K562 (cell line): ENCODE measurements at regions not wholly inside any gene's neighbourhood (a gene's known extent, or its start where the extent isn't known, plus 50 kb on each side); places are given as distances from the start of the nearest gene placed in this dataset.

Experiments used
- ATAC-seq: fragments of 200-7000 bp; cut with Tn5 transposase; 3 replicates; pipeline ENCODE4 v1.9.1; 2020; ENCODE audit warnings: moderate library complexity
- BruUV-seq: library from RNA; stranded (reverse); fragments of 400-500 nt; replicated peaks from 2 replicates; lab custom pipeline; 2021; lab: Mats Ljungman, UMichigan
- CTCF ChIA-PET: fragments of 300-600 bp; formaldehyde crosslinking; extraction: SDS; loops from one replicate; lab custom pipeline; 2021; ENCODE audit warnings: low intra/inter-chr PET ratio; lab: Yijun Ruan, JAX
- POLR2A ChIA-PET: fragments of 300-600, 350-650 bp; sonication (Branson Sonifier 250); formaldehyde crosslinking; extraction: SDS; loops from one replicate; lab custom pipeline; 2021; ENCODE audit warnings: antibody characterized with exemption, inconsistent platforms; lab: Yijun Ruan, JAX
- DNase-seq, 4 experiments: peaks; one replicate each; pipeline versions ENCODE4 v3.0.0 to v3.0.0-alpha.2; 2011 to 2018; ENCODE audit warnings: low spot score in 3 of 4, mixed read lengths in 3 of 4; ENCODE audit errors: extremely low read depth in 1 of 4
- FAIRE-seq: peaks from 2 replicates; lab custom pipeline; 2011; peaks lifted over from hg19 to GRCh38; lab: Jason Lieb, UNC
- H2AFZ ChIP-seq: 2 replicates; pipeline ENCODE4 v1.6.0; 2011; ENCODE audit warnings: low read depth, low read length, control low read depth, inconsistent platforms
- H3K27ac ChIP-seq: fragments of 200-600 bp; 3 replicates; pipeline ENCODE4 v1.8.0; 2011; ENCODE audit warnings: low read depth, mild to moderate bottlenecking, control low read depth, inconsistent platforms, low read length, moderate library complexity, mixed read lengths; ENCODE audit errors: extremely low read depth
- H3K27me3 ChIP-seq, 2 experiments: fragments of 300-600 bp in 1 of 2; 2 replicates in 1 of 2; 3 replicates in 1 of 2; pipeline versions ENCODE4 v1.6.0 to v1.8.0; 2011; ENCODE audit warnings: inconsistent platforms in 2 of 2, low read length in 2 of 2, mild to moderate bottlenecking in 1 of 2, mixed read lengths in 1 of 2, moderate library complexity in 1 of 2; ENCODE audit not compliant: control insufficient read depth in 2 of 2, insufficient read depth in 2 of 2
- H3K36me3 ChIP-seq: fragments of 300-600 bp; 3 replicates; pipeline ENCODE4 v1.8.0; 2011; ENCODE audit warnings: mild to moderate bottlenecking, low read length, inconsistent platforms; ENCODE audit not compliant: control insufficient read depth, insufficient read depth
- H3K4me1 ChIP-seq, 2 experiments: fragments of 200-600 bp in 1 of 2; replicated peaks in 1 of 2; 2 replicates in 1 of 2; 3 replicates in 1 of 2; pipeline versions ENCODE4 v1.5.1 to v1.8.0; 2011; ENCODE audit warnings: inconsistent platforms in 2 of 2, low read length in 2 of 2, mild to moderate bottlenecking in 1 of 2, mixed read lengths in 1 of 2, moderate library complexity in 1 of 2; ENCODE audit not compliant: control insufficient read depth in 2 of 2, insufficient read depth in 2 of 2
- H3K4me2 ChIP-seq: 2 replicates; pipeline ENCODE4 v1.6.1; 2011; ENCODE audit warnings: low read length, control low read depth, inconsistent platforms, mixed read lengths; ENCODE audit not compliant: insufficient read depth
- H3K4me3 ChIP-seq: fragments of 200-600 bp; sonication (generic), shearing (Covaris generic); 2 replicates; pipeline ENCODE4 v1.5.1; 2016; ENCODE audit warnings: control low read depth, inconsistent platforms
- H3K79me2 ChIP-seq: fragments of 200-600 bp; 3 replicates; pipeline ENCODE4 v1.8.0; 2011; ENCODE audit warnings: low read length, inconsistent platforms; ENCODE audit not compliant: control insufficient read depth, insufficient read depth
- H3K9ac ChIP-seq, 2 experiments: 2 replicates each; pipeline versions ENCODE4 v1.6.0 to v1.6.1; 2011; ENCODE audit warnings: low read depth in 2 of 2, low read length in 2 of 2, control low read depth in 1 of 2, inconsistent platforms in 1 of 2, mild to moderate bottlenecking in 1 of 2, mixed read lengths in 1 of 2; ENCODE audit not compliant: insufficient read depth in 1 of 2
- H3K9me1 ChIP-seq: one replicate; pipeline ENCODE4 v1.6.0; 2011; ENCODE audit warnings: inconsistent platforms, mild to moderate bottlenecking, low read length, moderate library complexity; ENCODE audit not compliant: control insufficient read depth, insufficient read depth
- H3K9me3 ChIP-seq: replicated peaks from 2 replicates; pipeline ENCODE4 v1.5.1; 2011; ENCODE audit warnings: low read depth, low read length, inconsistent platforms; ENCODE audit not compliant: control insufficient read depth, insufficient read depth
- H4K20me1 ChIP-seq: replicated peaks from 2 replicates; pipeline ENCODE4 v1.6.1; 2011; ENCODE audit warnings: low read length, inconsistent platforms, mixed read lengths; ENCODE audit not compliant: control insufficient read depth, insufficient read depth
- BHLHE40 ChIP-seq: IDR thresholded peaks from 2 replicates; pipeline ENCODE4 v1.6.1; 2011; ENCODE audit warnings: low read length, improper control_type of control experiment
- GTF3C2 ChIP-seq: IDR thresholded peaks from 3 replicates; pipeline ENCODE4 v1.6.1; 2011; ENCODE audit warnings: borderline replicate concordance, mild to moderate bottlenecking, moderate library complexity; ENCODE audit not compliant: insufficient read length; ENCODE audit errors: extremely low read depth
- HBP1 ChIP-seq: fragments of 450-650 bp; formaldehyde crosslinking; IDR thresholded peaks from 2 replicates; pipeline ENCODE4 v1.4.0; 2022; ENCODE audit warnings: missing genetic modification characterization
- JUND ChIP-seq, 2 experiments: IDR thresholded peaks; 2 replicates in 1 of 2; 3 replicates in 1 of 2; pipeline ENCODE4 v1.6.1; 2011; ENCODE audit warnings: borderline replicate concordance in 2 of 2, low read depth in 2 of 2, low read length in 2 of 2, improper control_type of control experiment in 1 of 2, missing biosample characterization in 1 of 2, missing genetic modification characterization in 1 of 2, missing genetic modification reagents in 1 of 2
- RBM25 ChIP-seq: fragments of 200-400 bp; formaldehyde crosslinking; IDR thresholded peaks from 2 replicates; pipeline ENCODE4 v1.6.1; 2018; ENCODE audit warnings: low read length, low read depth, moderate library complexity; ENCODE audit not compliant: severe bottlenecking
- TFAP4 ChIP-seq: sonication (generic); formaldehyde crosslinking; IDR thresholded peaks from 2 replicates; pipeline ENCODE4 v1.8.0; 2022; ENCODE audit warnings: missing genetic modification reagents, mild to moderate bottlenecking, moderate library complexity, borderline replicate concordance
- USF1 ChIP-seq: sonication (generic); formaldehyde crosslinking; IDR thresholded peaks from 2 replicates; pipeline ENCODE4 v1.9.0; 2022; ENCODE audit warnings: mild to moderate bottlenecking, missing genetic modification reagents
- WGBS: fragments of 100-300 bp; shearing (Covaris generic); methylation state at CpG from one replicate; pipeline ENCODE4 v1.1.6; 2016; ENCODE audit warnings: low coverage, mixed read lengths; ENCODE audit not compliant: insufficient coverage; ENCODE audit errors: missing lambda C conversion rate; 5-methylcytosine and 5-hydroxymethylcytosine counted together
- in situ Hi-C: fragments of 300-500 bp; cut with MboI; formaldehyde crosslinking; loops from 4 replicates; pipeline ENCODE4 v1.15.0; 2018; ENCODE audit warnings: inconsistent platforms, mixed read lengths
- intact Hi-C: fragments of 100-400 bp; cut with micrococcal nuclease; formaldehyde crosslinking; loops from 2 replicates; pipeline ENCODE4 v1.14.2; 2022

GRCh38 chr16:7116734-7117133 lies 215.9 kb upstream of the RBFOX1 start (continued):
- TF ChIP-seq JUND (IDR thresholded peaks at IDR 0.05; ENCODE audit: borderline replicate concordance, low read depth, low read length) (no peak), JUND (tag; IDR thresholded peaks at IDR 0.05; ENCODE audit: borderline replicate concordance, low read depth, low read length) (no peak), USF1 (no peak), BHLHE40 (no peak), HBP1 (CRISPR knock-in tag) (no peak), TFAP4 (no peak)

- Histone ChIP-seq H3K27me3 (no peaks in the 10 kb centered on the region), H3K36me3 (no peaks in the 10 kb centered on the region), H3K27ac (no peak overlapping the region), H3K4me3 (no peak overlapping the region), H3K9me3 (no peaks in the 10 kb centered on the region), H4K20me1 (no peaks in the 10 kb centered on the region), H3K4me2 (no peak overlapping the region), H2AFZ (no peak overlapping the region), H3K9me1 (no peaks in the 10 kb centered on the region), H3K9ac (no peak overlapping the region), H3K79me2 (no peaks in the 10 kb centered on the region), H3K4me1 (no peaks in the 10 kb centered on the region)
- no peak for ATAC-seq
- BruUV-seq = no TSS peak
- no peak for FAIRE-seq
- no peak for DNase-seq
- 1% methylated on average over 5 of the region's 5 CpGs for WGBS
- in situ Hi-C loops = no loop called here
- ChIA-PET POLR2A (no interaction called here), CTCF (no interaction called here)
- intact Hi-C loops = no loop called here
- no peak for TF ChIP-seq GTF3C2
- TF ChIP-seq RBM25 = peak; percentile 73
Observed at GRCh38 chr16:7115898-7116297, 216.7 kb upstream of the RBFOX1 start.
